GM23338 (cell line): ENCODE measurements at regions not wholly inside any gene's neighbourhood (a gene's known extent, or its start where the extent isn't known, plus 50 kb on each side); places are given as distances from the start of the nearest gene placed in this dataset.

Experiments used
- ATAC-seq: fragments of 200-7000 bp; cut with Tn5 transposase; 3 replicates; pipeline ENCODE4 v1.9.1; 2020
- DNase-seq: peaks from one replicate; pipeline ENCODE4 v3.0.0-alpha.2; 2015; ENCODE audit warnings: low spot score
- H2AFZ ChIP-seq: fragments of 200-600 bp; sonication (generic); 2 replicates; pipeline ENCODE4 v1.8.0; 2016; ENCODE audit warnings: antibody characterized with exemption, mild to moderate bottlenecking, moderate library complexity
- H3F3A ChIP-seq: fragments of 200-600 bp; sonication (generic); replicated peaks from 2 replicates; pipeline ENCODE4 v1.8.0; 2017; ENCODE audit warnings: antibody characterized with exemption, mixed run types, low read depth
- H3K27ac ChIP-seq: fragments of 200-600 bp; sonication (generic); 2 replicates; pipeline ENCODE4 v1.6.1; 2016; ENCODE audit warnings: low read depth
- H3K27me3 ChIP-seq: fragments of 200-600 bp; sonication (generic); 2 replicates; pipeline ENCODE4 v1.8.0; 2016; ENCODE audit warnings: mild to moderate bottlenecking, mixed run types, moderate library complexity; ENCODE audit not compliant: insufficient read depth
- H3K36me3 ChIP-seq: fragments of 200-600 bp; sonication (generic); 2 replicates; pipeline ENCODE4 v1.8.0; 2016; ENCODE audit warnings: mild to moderate bottlenecking; ENCODE audit not compliant: insufficient read depth
- H3K4me1 ChIP-seq: fragments of 200-600 bp; sonication (generic); 2 replicates; pipeline ENCODE4 v1.8.0; 2016; ENCODE audit warnings: mild to moderate bottlenecking, moderate library complexity; ENCODE audit not compliant: insufficient read depth
- H3K4me2 ChIP-seq: fragments of 200-600 bp; sonication (generic); 2 replicates; pipeline ENCODE4 v1.7.1; 2017; ENCODE audit warnings: mixed run types
- H3K4me3 ChIP-seq: fragments of 200-600 bp; sonication (generic); 2 replicates; pipeline ENCODE4 v1.6.1; 2016; ENCODE audit warnings: mixed run types
- H3K79me2 ChIP-seq: fragments of 200-600 bp; sonication (generic); replicated peaks from 2 replicates; pipeline ENCODE4 v1.8.0; 2017; ENCODE audit warnings: mild to moderate bottlenecking; ENCODE audit not compliant: insufficient read depth
- H3K9me2 ChIP-seq: fragments of 200-600 bp; sonication (generic); 2 replicates; pipeline ENCODE4 v1.8.0; 2017; ENCODE audit not compliant: insufficient read depth
- H4K20me1 ChIP-seq: fragments of 200-600 bp; sonication (generic); replicated peaks from 2 replicates; pipeline ENCODE4 v1.8.0; 2017; ENCODE audit warnings: mild to moderate bottlenecking; ENCODE audit not compliant: insufficient read depth
- H3K27ac Mint-ChIP-seq: 2 replicates; pipeline ENCODE4 v1.8.0; 2020; ENCODE audit warnings: inconsistent platforms, mild to moderate bottlenecking, moderate library complexity, mixed read lengths
- H3K27me3 Mint-ChIP-seq: 3 replicates; pipeline ENCODE4 v1.8.0; 2022; ENCODE audit warnings: low read depth, mild to moderate bottlenecking, moderate library complexity, mixed read lengths, inconsistent platforms; ENCODE audit not compliant: insufficient read depth, poor library complexity
- H3K36me3 Mint-ChIP-seq: 3 replicates; pipeline ENCODE4 v1.8.0; 2021; ENCODE audit warnings: low read depth, mild to moderate bottlenecking, inconsistent platforms, moderate library complexity, mixed read lengths
- H3K4me1 Mint-ChIP-seq: 3 replicates; pipeline ENCODE4 v1.8.0; 2020; ENCODE audit warnings: mild to moderate bottlenecking, inconsistent platforms, mixed read lengths
- H3K4me3 Mint-ChIP-seq: 3 replicates; pipeline ENCODE4 v1.8.0; 2021; ENCODE audit warnings: moderate library complexity, mild to moderate bottlenecking, inconsistent platforms, mixed read lengths
- H3K9me3 Mint-ChIP-seq: 3 replicates; pipeline ENCODE4 v1.8.0; 2020; ENCODE audit warnings: moderate library complexity, mild to moderate bottlenecking, inconsistent platforms, mixed read lengths
- CREB1 ChIP-seq: fragments of 250-450 bp; sonication (Bioruptor Pico); IDR thresholded peaks from 2 replicates; pipeline ENCODE4 v1.5.0; 2020; ENCODE audit warnings: low read depth, mild to moderate bottlenecking, moderate library complexity
- CTCF ChIP-seq, 2 experiments: fragments of 200-600 bp in 1 of 2; sonication (generic) in 1 of 2; conservative IDR thresholded peaks; 2 replicates each; pipeline versions ENCODE4 v1.5.1 to v1.6.1; 2016 to 2017; ENCODE audit warnings: antibody characterized with exemption in 2 of 2, low read depth in 2 of 2, mild to moderate bottlenecking in 2 of 2, moderate library complexity in 1 of 2
- EZH2 ChIP-seq: fragments of 200-600 bp; sonication (generic); IDR thresholded peaks from one replicate; pipeline ENCODE4 v1.8.0; 2017; ENCODE audit warnings: antibody characterized with exemption, mild to moderate bottlenecking, low read depth; ENCODE audit not compliant: unreplicated experiment
- NANOG ChIP-seq: IDR thresholded peaks from 2 replicates; pipeline ENCODE4 v1.6.1; 2016; ENCODE audit warnings: antibody characterized with exemption, borderline replicate concordance
- POLR2AphosphoS5 ChIP-seq: IDR thresholded peaks from 2 replicates; pipeline ENCODE4 v1.6.1; 2016; ENCODE audit warnings: antibody characterized with exemption, low read depth
- REST ChIP-seq: IDR thresholded peaks from one replicate; pipeline ENCODE4 v1.6.1; 2018; ENCODE audit warnings: antibody characterized with exemption; ENCODE audit not compliant: unreplicated experiment
- ZNF331 ChIP-seq: fragments of 250-450 bp; sonication (Bioruptor Pico); IDR thresholded peaks from 2 replicates; pipeline ENCODE4 v1.5.0; 2020; ENCODE audit warnings: low read depth, mild to moderate bottlenecking, moderate library complexity
- ZNF462 ChIP-seq: fragments of 250-450 bp; sonication (Bioruptor Pico); IDR thresholded peaks from 2 replicates; pipeline ENCODE4 v1.5.0; 2020; ENCODE audit warnings: mild to moderate bottlenecking, moderate library complexity

- no peaks in the 10 kb centered on the region for H3K36me3 ChIP-seq
- Mint-ChIP-seq H3K4me3 (no peak overlapping the region), H3K9me3 (no peaks in the 10 kb centered on the region), H3K4me1 (peaks cover 7% of the 10 kb centered on the region), H3K27me3 (no peaks in the 10 kb centered on the region), H3K27ac (no peak overlapping the region), H3K36me3 (no peaks in the 10 kb centered on the region)
- H3K79me2 ChIP-seq: no peaks in the 10 kb centered on the region
- DNase-seq (no peak), ATAC-seq (no peak)
- no peaks in the 10 kb centered on the region for H3K27me3 ChIP-seq
- no peak overlapping the region for H2AFZ ChIP-seq
- no peak overlapping the region for H3K4me2 ChIP-seq
- H4K20me1 ChIP-seq: no peaks in the 10 kb centered on the region
- no peaks in the 10 kb centered on the region; the same call in 1 of the 2 replicates for H3K9me2 ChIP-seq
- peaks cover 8% of the 10 kb centered on the region for H3K4me1 ChIP-seq
- no peak overlapping the region for H3K27ac ChIP-seq
- H3F3A ChIP-seq: no peaks in the 10 kb centered on the region
- TF ChIP-seq NANOG (no peak), POLR2AphosphoS5 (no peak), CTCF (conservative IDR thresholded peaks at IDR 0.05; ENCODE audit: low read depth in 2 of 2) (no peak), EZH2 (no peak), ZNF331 (CRISPR knock-in tag) (no peak), REST (no peak)
- H3K4me3 ChIP-seq: no peak overlapping the region
These were observed 111.6 kb downstream of the SLC4A3 start for GRCh38 chr2:219739066-219739465.

- H3K4me1 Mint-ChIP-seq: peaks cover 12% of the 10 kb centered on the region
- H3K36me3 Mint-ChIP-seq: no peaks in the 10 kb centered on the region
- no peaks in the 10 kb centered on the region for H3F3A ChIP-seq
- DNase-seq (no peak), ATAC-seq (no peak)
- peaks cover 8% of the 10 kb centered on the region for H3K4me1 ChIP-seq
- H2AFZ ChIP-seq: peak overlapping the region; percentile 35; the same call in 1 of the 2 replicates
- no peaks in the 10 kb centered on the region for H3K9me3 Mint-ChIP-seq
- no peak overlapping the region for H3K27ac ChIP-seq
- H3K79me2 ChIP-seq: no peaks in the 10 kb centered on the region
- H3K27me3 Mint-ChIP-seq: no peaks in the 10 kb centered on the region
- H4K20me1 ChIP-seq: no peaks in the 10 kb centered on the region
- no peaks in the 10 kb centered on the region for H3K36me3 ChIP-seq
- H3K4me3 ChIP-seq: no peak overlapping the region
- no peaks in the 10 kb centered on the region for H3K27me3 ChIP-seq
- H3K27ac Mint-ChIP-seq: no peak overlapping the region
- H3K4me3 Mint-ChIP-seq: no peak overlapping the region
- H3K4me2 ChIP-seq: no peak overlapping the region
- no peaks in the 10 kb centered on the region; the same call in 1 of the 2 replicates for H3K9me2 ChIP-seq
- TF ChIP-seq ZNF331 (CRISPR knock-in tag) (no peak), EZH2 (no peak), NANOG (no peak), ZNF462 (CRISPR knock-in tag) (no peak), CREB1 (CRISPR knock-in tag) (no peak)
These were observed 112.5 kb downstream of the SLC4A3 start for GRCh38 chr2:219739866-219740440.
